ENCODE measurements at regions not wholly inside any gene's neighbourhood (a gene's known extent, or its start where the extent isn't known, plus 50 kb on each side); places are given as distances from the start of the nearest gene placed in this dataset.
"Not testable (repeated sequence)": the region's sequence is repeated elsewhere in the genome, so short reads cannot be mapped to it uniquely, and the experiment has no call there.

GRCh38 chr7:145434811-145435210, 599.0 kb upstream of the TPK1 start:
- no peak for FAIRE-seq

- FAIRE-seq: no peak
Observed at GRCh38 chr7:145431834-145432233, 596.0 kb upstream of the TPK1 start.

GRCh38 chr7:145418481-145418880, 582.6 kb upstream of the TPK1 start:
- not testable (repeated sequence) for FAIRE-seq

GRCh38 chr7:145411066-145411465, 575.2 kb upstream of the TPK1 start:
- no peak for FAIRE-seq

- FAIRE-seq: no peak
Observed at GRCh38 chr7:145398758-145399157, 562.9 kb upstream of the TPK1 start.

GRCh38 chr7:145394126-145394525, 558.3 kb upstream of the TPK1 start:
- FAIRE-seq: no peak

GRCh38 chr7:145382762-145383161, 546.9 kb upstream of the TPK1 start:
- FAIRE-seq: no peak

GRCh38 chr7:145378197-145378596, 542.3 kb upstream of the TPK1 start:
- no peak for FAIRE-seq

- FAIRE-seq: no peak
Observed at GRCh38 chr7:145360511-145361100, 524.8 kb upstream of the TPK1 start.

GRCh38 chr7:145350334-145350733, 514.5 kb upstream of the TPK1 start:
- no peak for FAIRE-seq

GRCh38 chr7:145349452-145349851, 513.6 kb upstream of the TPK1 start:
- FAIRE-seq: not testable (repeated sequence)

GRCh38 chr7:145347271-145347670, 511.4 kb upstream of the TPK1 start:
- FAIRE-seq: no peak

- FAIRE-seq: no peak
Observed at GRCh38 chr7:145339319-145339718, 503.5 kb upstream of the TPK1 start.

GRCh38 chr7:145331522-145331921, 495.7 kb upstream of the TPK1 start:
- FAIRE-seq: no peak

GRCh38 chr7:145331076-145331475, 495.2 kb upstream of the TPK1 start:
- no peak for FAIRE-seq

GRCh38 chr7:145327646-145328045, 491.8 kb upstream of the TPK1 start:
- no peak for FAIRE-seq

- FAIRE-seq: no peak
Observed at GRCh38 chr7:145324081-145324480, 488.2 kb upstream of the TPK1 start.

- FAIRE-seq: no peak
Observed at GRCh38 chr7:145313551-145313950, 477.7 kb upstream of the TPK1 start.

GRCh38 chr7:145293754-145294153, 457.9 kb upstream of the TPK1 start:
- FAIRE-seq: no peak

GRCh38 chr7:145293228-145293701, 457.4 kb upstream of the TPK1 start:
- FAIRE-seq: no peak

- FAIRE-seq: no peak
Observed at GRCh38 chr7:145289384-145289783, 453.5 kb upstream of the TPK1 start.

GRCh38 chr7:145276118-145276517, 440.3 kb upstream of the TPK1 start:
- no peak for FAIRE-seq

GRCh38 chr7:145269418-145270161, 433.7 kb upstream of the TPK1 start:
- no peak for FAIRE-seq

GRCh38 chr7:145265180-145265579, 429.3 kb upstream of the TPK1 start:
- no peak for FAIRE-seq

- no peak for FAIRE-seq
Observed at GRCh38 chr7:145263886-145264285, 428.0 kb upstream of the TPK1 start.

Data from endometrium (tissue), 2 donors.